ENCODE measurements at regions not wholly inside any gene's neighbourhood (a gene's known extent, or its start where the extent isn't known, plus 50 kb on each side); places are given as distances from the start of the nearest gene placed in this dataset.

- no peak for TF ChIP-seq CTCF (conservative IDR thresholded peaks at IDR 0.05)
- no peak overlapping the region for H3K27ac ChIP-seq
Measured at GRCh38 chr4:107404591-107405300, 315.3 kb downstream of the PAPSS1 start.

GRCh38 chr4:107402291-107402690 is 317.7 kb downstream of the PAPSS1 start:
- TF ChIP-seq CTCF (conservative IDR thresholded peaks at IDR 0.05) = no peak
- H3K27ac ChIP-seq = no peak overlapping the region

- TF ChIP-seq CTCF (conservative IDR thresholded peaks at IDR 0.05) = no peak
- peak overlapping the region; percentile 64 for H3K27ac ChIP-seq
Measured at GRCh38 chr4:107392951-107393350, 327.1 kb downstream of the PAPSS1 start.

- no peak for TF ChIP-seq CTCF (conservative IDR thresholded peaks at IDR 0.05)
- peak overlapping the region; percentile 64 for H3K27ac ChIP-seq
Measured at GRCh38 chr4:107392380-107392779, 327.7 kb downstream of the PAPSS1 start.

GRCh38 chr4:107391630-107392028 is 328.4 kb downstream of the PAPSS1 start:
- TF ChIP-seq CTCF (conservative IDR thresholded peaks at IDR 0.05) = no peak
- no peak overlapping the region for H3K27ac ChIP-seq

GRCh38 chr4:107391009-107391629 is 328.9 kb downstream of the PAPSS1 start:
- H3K27ac ChIP-seq = no peak overlapping the region

GRCh38 chr4:107389965-107390364 is 330.1 kb downstream of the PAPSS1 start:
- TF ChIP-seq CTCF (conservative IDR thresholded peaks at IDR 0.05) = no peak
- H3K27ac ChIP-seq = no peak overlapping the region

More at GRCh38 chr4:107391009-107391629, 328.9 kb downstream of the PAPSS1 start:
- no peak for TF ChIP-seq CTCF (conservative IDR thresholded peaks at IDR 0.05)
